ENCODE measurements at regions not wholly inside any gene's neighbourhood (a gene's known extent, or its start where the extent isn't known, plus 50 kb on each side); places are given as distances from the start of the nearest gene placed in this dataset.

- TF ChIP-seq RREB1 (CRISPR knock-in tag; IDR thresholded peaks at IDR 0.05) (no peak), ZNF449 (CRISPR knock-in tag; IDR thresholded peaks at IDR 0.05) (no peak), MTF1 (CRISPR knock-in tag; IDR thresholded peaks at IDR 0.05; ENCODE audit: borderline replicate concordance) (no peak), KLF6 (CRISPR knock-in tag; IDR thresholded peaks at IDR 0.05; ENCODE audit: borderline replicate concordance) (no peak), ELF1 (tag; IDR thresholded peaks at IDR 0.05) (no peak), ZNF436 (CRISPR knock-in tag; IDR thresholded peaks at IDR 0.05) (no peak), SIX5 (IDR thresholded peaks at IDR 0.05; ENCODE audit: borderline replicate concordance in 1 of 2, insufficient read depth in 1 of 2, low read depth in 1 of 2, low read length in 2 of 2) (no peak)
- TF ChIP-seq, protein P1, sequence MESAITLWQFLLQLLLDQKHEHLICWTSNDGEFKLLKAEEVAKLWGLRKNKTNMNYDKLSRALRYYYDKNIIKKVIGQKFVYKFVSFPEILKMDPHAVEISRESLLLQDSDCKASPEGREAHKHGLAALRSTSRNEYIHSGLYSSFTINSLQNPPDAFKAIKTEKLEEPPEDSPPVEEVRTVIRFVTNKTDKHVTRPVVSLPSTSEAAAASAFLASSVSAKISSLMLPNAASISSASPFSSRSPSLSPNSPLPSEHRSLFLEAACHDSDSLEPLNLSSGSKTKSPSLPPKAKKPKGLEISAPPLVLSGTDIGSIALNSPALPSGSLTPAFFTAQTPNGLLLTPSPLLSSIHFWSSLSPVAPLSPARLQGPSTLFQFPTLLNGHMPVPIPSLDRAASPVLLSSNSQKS (CRISPR knock-in tag; IDR thresholded peaks at IDR 0.05): no peak
Observed at GRCh38 chr11:104772806-104773241, 125.4 kb downstream of the CASP12 start (continued).

All from K562 (cell line).